SK-N-SH treated with all-trans-retinoic acid at 6 μM for 48 hours (cell line): ENCODE measurements at regions not wholly inside any gene's neighbourhood (a gene's known extent, or its start where the extent isn't known, plus 50 kb on each side); places are given as distances from the start of the nearest gene placed in this dataset.

Experiments
- ARNTL ChIP-seq: fragments of 450-650 bp; formaldehyde crosslinking; IDR thresholded peaks from 2 replicates; pipeline ENCODE4 v1.5.0; 2020; ENCODE audit warnings: low read depth, mild to moderate bottlenecking, moderate library complexity, borderline replicate concordance
- BACH2 ChIP-seq: fragments of 250-450 bp; sonication (Bioruptor Pico); IDR thresholded peaks from 2 replicates; pipeline ENCODE4 v1.9.0; 2021; ENCODE audit warnings: mild to moderate bottlenecking, borderline replicate concordance
- CSRNP3 ChIP-seq: fragments of 250-450 bp; sonication (Bioruptor Pico); IDR thresholded peaks from 2 replicates; pipeline ENCODE4 v1.5.1; 2021; ENCODE audit warnings: mild to moderate bottlenecking, moderate library complexity
- GLIS3 ChIP-seq: fragments of 250-450 bp; sonication (Bioruptor Pico); IDR thresholded peaks from 2 replicates; pipeline ENCODE4 v1.5.0; 2020; ENCODE audit warnings: mild to moderate bottlenecking, moderate library complexity
- PATZ1 ChIP-seq: fragments of 250-450 bp; sonication (Bioruptor Pico); IDR thresholded peaks from 2 replicates; pipeline ENCODE4 v1.8.0; 2020; ENCODE audit warnings: mild to moderate bottlenecking, moderate library complexity, borderline replicate concordance
- PPARA ChIP-seq: fragments of 250-450 bp; sonication (Bioruptor Pico); IDR thresholded peaks from 2 replicates; pipeline ENCODE4 v1.5.0; 2020; ENCODE audit warnings: mild to moderate bottlenecking, borderline replicate concordance
- RARB ChIP-seq: fragments of 250-450 bp; sonication (Bioruptor Pico); IDR thresholded peaks from 2 replicates; pipeline ENCODE4 v1.8.0; 2021; ENCODE audit warnings: mild to moderate bottlenecking, moderate library complexity
- SNAI2 ChIP-seq: fragments of 250-450 bp; sonication (Bioruptor Pico); IDR thresholded peaks from 2 replicates; pipeline ENCODE4 v1.5.0; 2020; ENCODE audit warnings: mild to moderate bottlenecking, moderate library complexity
- TOX ChIP-seq: fragments of 250-450 bp; sonication (Bioruptor Pico); IDR thresholded peaks from 2 replicates; pipeline ENCODE4 v1.8.0; 2021; ENCODE audit warnings: mild to moderate bottlenecking, moderate library complexity, borderline replicate concordance
- ZC3H10 ChIP-seq: fragments of 250-450 bp; sonication (Bioruptor Pico); IDR thresholded peaks from 2 replicates; pipeline ENCODE4 v1.5.1; 2021; ENCODE audit warnings: mild to moderate bottlenecking, moderate library complexity

GRCh38 chr6:54448617-54449016, 140.4 kb downstream of the TINAG start:
- TF ChIP-seq ZC3H10 (CRISPR knock-in tag) (no peak), SNAI2 (CRISPR knock-in tag) (no peak), PPARA (CRISPR knock-in tag) (no peak), BACH2 (CRISPR knock-in tag) (no peak), GLIS3 (CRISPR knock-in tag) (no peak), CSRNP3 (CRISPR knock-in tag) (no peak), PATZ1 (CRISPR knock-in tag) (no peak), ARNTL (CRISPR knock-in tag) (no peak), TOX (CRISPR knock-in tag) (no peak), RARB (CRISPR knock-in tag) (no peak)
